ENCODE measurements at regions not wholly inside any gene's neighbourhood (a gene's known extent, or its start where the extent isn't known, plus 50 kb on each side); places are given as distances from the start of the nearest gene placed in this dataset.

GRCh38 chr7:47191876-47192291 lies 390.0 kb downstream of the TNS3 start:
- Mint-ChIP-seq H3K4me1 (ENCODE audit: low read depth) (no peaks in the 10 kb centered on the region), H3K27me3 (no peaks in the 10 kb centered on the region), H3K9me3 (no peaks in the 10 kb centered on the region), H3K36me3 (ENCODE audit: low read depth) (no peaks in the 10 kb centered on the region), H3K27ac (no peak overlapping the region), H3K4me3 (no peak overlapping the region)
- DNase-seq (no peak), ATAC-seq (no peak)
- intact Hi-C loops (cut with micrococcal nuclease): no loop called here
- POLR2A ChIA-PET: no interaction called here
- no peak for TF ChIP-seq CTCF (IDR thresholded peaks at IDR 0.05)
- CTCF ChIA-PET: no interaction called here

- no peak for TF ChIP-seq CTCF (IDR thresholded peaks at IDR 0.05)
- POLR2A ChIA-PET: no interaction called here
- ATAC-seq (no peak), DNase-seq (no peak)
- intact Hi-C loops (cut with micrococcal nuclease): no loop called here
- Mint-ChIP-seq H3K27ac (no peak overlapping the region), H3K36me3 (ENCODE audit: low read depth) (no peaks in the 10 kb centered on the region), H3K4me3 (no peak overlapping the region), H3K27me3 (no peaks in the 10 kb centered on the region), H3K4me1 (ENCODE audit: low read depth) (no peaks in the 10 kb centered on the region), H3K9me3 (no peaks in the 10 kb centered on the region)
- CTCF ChIA-PET: no interaction called here
Observed at GRCh38 chr7:47191316-47191715, 390.6 kb downstream of the TNS3 start.

GRCh38 chr7:47190462-47190861 lies 391.4 kb downstream of the TNS3 start:
- H3K4me3 Mint-ChIP-seq: no peak overlapping the region

GRCh38 chr7:47188653-47189315 lies 393.1 kb downstream of the TNS3 start:
- no peak overlapping the region for H3K27ac Mint-ChIP-seq
- ChIA-PET POLR2A (no interaction called here), CTCF (no interaction called here)
- H3K36me3 Mint-ChIP-seq (ENCODE audit: low read depth): no peaks in the 10 kb centered on the region
- no peak for TF ChIP-seq CTCF (IDR thresholded peaks at IDR 0.05)
- intact Hi-C loops (cut with micrococcal nuclease): no loop called here
- ATAC-seq (no peak), DNase-seq (no peak)
- no peaks in the 10 kb centered on the region for H3K27me3 Mint-ChIP-seq
- H3K4me1 Mint-ChIP-seq (ENCODE audit: low read depth): no peaks in the 10 kb centered on the region
- no peaks in the 10 kb centered on the region for H3K9me3 Mint-ChIP-seq
- H3K4me3 Mint-ChIP-seq: no peak overlapping the region

More at GRCh38 chr7:47190462-47190861, 391.4 kb downstream of the TNS3 start:
- intact Hi-C loops (cut with micrococcal nuclease): no loop called here
- Mint-ChIP-seq H3K27ac (no peak overlapping the region), H3K27me3 (no peaks in the 10 kb centered on the region), H3K9me3 (no peaks in the 10 kb centered on the region), H3K36me3 (ENCODE audit: low read depth) (no peaks in the 10 kb centered on the region), H3K4me1 (ENCODE audit: low read depth) (no peaks in the 10 kb centered on the region)
- ATAC-seq (no peak), DNase-seq (no peak)
- POLR2A ChIA-PET: no interaction called here
- CTCF ChIA-PET: interaction anchor here (0.7 kb wide), 1 partner anchor 10 kb away, joined by 3 read pairs; no protein-coding TSS in a partner anchor
- no peak for TF ChIP-seq CTCF (IDR thresholded peaks at IDR 0.05)

- DNase-seq (no peak), ATAC-seq (no peak)
- H3K36me3 Mint-ChIP-seq (ENCODE audit: low read depth): no peaks in the 10 kb centered on the region
- no peak overlapping the region for H3K27ac Mint-ChIP-seq
- no peaks in the 10 kb centered on the region for H3K27me3 Mint-ChIP-seq
- no peak for TF ChIP-seq CTCF (IDR thresholded peaks at IDR 0.05)
- intact Hi-C loops (cut with micrococcal nuclease): no loop called here
- POLR2A ChIA-PET: no interaction called here
- H3K4me3 Mint-ChIP-seq: no peak overlapping the region
- no peaks in the 10 kb centered on the region for H3K4me1 Mint-ChIP-seq (ENCODE audit: low read depth)
- CTCF ChIA-PET: no interaction called here
- H3K9me3 Mint-ChIP-seq: no peaks in the 10 kb centered on the region
Observed at GRCh38 chr7:47188136-47188535, 393.8 kb downstream of the TNS3 start.
